ENCODE measurements at regions not wholly inside any gene's neighbourhood (a gene's known extent, or its start where the extent isn't known, plus 50 kb on each side); places are given as distances from the start of the nearest gene placed in this dataset.

GRCh38 chr9:94441796-94442195, 113.1 kb upstream of the PCAT7 start:
- no peak for TF ChIP-seq TEAD4 (IDR thresholded peaks at IDR 0.05)
- no peak for TF ChIP-seq MAX (IDR thresholded peaks at IDR 0.05)
- no peak for TF ChIP-seq RAD21 (IDR thresholded peaks at IDR 0.05; ENCODE audit: low read depth)
- no peak for TF ChIP-seq EGR1 (IDR thresholded peaks at IDR 0.05)
- TF ChIP-seq ZBTB7A (IDR thresholded peaks at IDR 0.05; ENCODE audit: low read depth) = no peak
- TF ChIP-seq CEBPB (IDR thresholded peaks at IDR 0.05) = no peak
- TF ChIP-seq YY1 (IDR thresholded peaks at IDR 0.05; ENCODE audit: low read depth) = no peak
- TF ChIP-seq REST (IDR thresholded peaks at IDR 0.05; ENCODE audit: low read depth) = no peak
- no peak for TF ChIP-seq USF1 (IDR thresholded peaks at IDR 0.05)
- no peak for TF ChIP-seq NFIC (IDR thresholded peaks at IDR 0.05)
- TF ChIP-seq TCF12 (IDR thresholded peaks at IDR 0.05; ENCODE audit: low read depth) = no peak
- TF ChIP-seq EP300 (IDR thresholded peaks at IDR 0.05; ENCODE audit: borderline replicate concordance) = no peak
- no peak for TF ChIP-seq CREB1 (IDR thresholded peaks at IDR 0.05; ENCODE audit: low read depth)
- no peak for TF ChIP-seq FOXM1 (IDR thresholded peaks at IDR 0.05; ENCODE audit: borderline replicate concordance, low read depth)
- no peak for TF ChIP-seq TAF1 (IDR thresholded peaks at IDR 0.05; ENCODE audit: low read depth)

GRCh38 chr9:94443032-94443722, 111.7 kb upstream of the PCAT7 start:
- TF ChIP-seq YY1 (IDR thresholded peaks at IDR 0.05; ENCODE audit: low read depth) (no peak), NFIC (IDR thresholded peaks at IDR 0.05) (no peak)

- TF ChIP-seq TCF12 (IDR thresholded peaks at IDR 0.05; ENCODE audit: low read depth) (no peak), CEBPB (IDR thresholded peaks at IDR 0.05) (no peak), USF1 (IDR thresholded peaks at IDR 0.05) (no peak), FOXM1 (IDR thresholded peaks at IDR 0.05; ENCODE audit: borderline replicate concordance, low read depth) (no peak), TAF1 (IDR thresholded peaks at IDR 0.05; ENCODE audit: low read depth) (no peak), MAX (IDR thresholded peaks at IDR 0.05) (no peak), RAD21 (IDR thresholded peaks at IDR 0.05; ENCODE audit: low read depth) (no peak), CREB1 (IDR thresholded peaks at IDR 0.05; ENCODE audit: low read depth) (no peak), EGR1 (IDR thresholded peaks at IDR 0.05) (no peak)
Observed at GRCh38 chr9:94445863-94446262, 109.0 kb upstream of the PCAT7 start.

- TF ChIP-seq NFIC (IDR thresholded peaks at IDR 0.05) = no peak
- no peak for TF ChIP-seq FOXM1 (IDR thresholded peaks at IDR 0.05; ENCODE audit: borderline replicate concordance, low read depth)
- TF ChIP-seq USF1 (IDR thresholded peaks at IDR 0.05) = no peak
- no peak for TF ChIP-seq EGR1 (IDR thresholded peaks at IDR 0.05)
- TF ChIP-seq ZBTB7A (IDR thresholded peaks at IDR 0.05; ENCODE audit: low read depth) = no peak
- TF ChIP-seq YY1 (IDR thresholded peaks at IDR 0.05; ENCODE audit: low read depth) = no peak
- no peak for TF ChIP-seq MAX (IDR thresholded peaks at IDR 0.05)
- no peak for TF ChIP-seq CEBPB (IDR thresholded peaks at IDR 0.05)
- TF ChIP-seq REST (IDR thresholded peaks at IDR 0.05; ENCODE audit: low read depth) = no peak
- TF ChIP-seq TCF12 (IDR thresholded peaks at IDR 0.05; ENCODE audit: low read depth) = no peak
- TF ChIP-seq EP300 (IDR thresholded peaks at IDR 0.05; ENCODE audit: borderline replicate concordance) = no peak
- TF ChIP-seq RAD21 (IDR thresholded peaks at IDR 0.05; ENCODE audit: low read depth) = no peak
- TF ChIP-seq TEAD4 (IDR thresholded peaks at IDR 0.05) = no peak
- TF ChIP-seq CREB1 (IDR thresholded peaks at IDR 0.05; ENCODE audit: low read depth) = no peak
- TF ChIP-seq TAF1 (IDR thresholded peaks at IDR 0.05; ENCODE audit: low read depth) = no peak
Observed at GRCh38 chr9:94449486-94449885, 105.4 kb upstream of the PCAT7 start.

- TF ChIP-seq EGR1 (IDR thresholded peaks at IDR 0.05) = no peak
Observed at GRCh38 chr9:94464790-94465189, 90.1 kb upstream of the PCAT7 start.
